ENCODE measurements at regions not wholly inside any gene's neighbourhood (a gene's known extent, or its start where the extent isn't known, plus 50 kb on each side); places are given as distances from the start of the nearest gene placed in this dataset.

DNA sequence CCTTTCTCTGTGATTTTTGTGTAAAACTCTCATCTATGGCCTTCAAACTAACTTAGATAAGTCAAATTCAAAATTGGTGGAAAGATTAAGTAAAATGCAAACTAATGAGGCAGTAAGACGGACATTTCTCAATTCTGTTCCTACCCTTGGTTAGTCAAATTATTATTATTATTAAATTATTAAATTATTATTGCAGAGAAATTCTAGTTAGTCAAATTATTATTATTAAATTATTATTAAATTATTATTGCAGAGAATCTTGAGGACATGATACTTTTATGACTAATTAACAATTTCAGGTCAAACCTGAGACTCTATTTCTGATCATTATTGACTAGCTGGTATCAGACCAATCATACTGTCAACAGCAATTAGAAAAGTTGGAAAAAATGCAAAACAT, 845.0 kb upstream of the NECTIN3 start:
- no peak for DNase-seq (ENCODE audit: low read depth, low spot score)

DNA sequence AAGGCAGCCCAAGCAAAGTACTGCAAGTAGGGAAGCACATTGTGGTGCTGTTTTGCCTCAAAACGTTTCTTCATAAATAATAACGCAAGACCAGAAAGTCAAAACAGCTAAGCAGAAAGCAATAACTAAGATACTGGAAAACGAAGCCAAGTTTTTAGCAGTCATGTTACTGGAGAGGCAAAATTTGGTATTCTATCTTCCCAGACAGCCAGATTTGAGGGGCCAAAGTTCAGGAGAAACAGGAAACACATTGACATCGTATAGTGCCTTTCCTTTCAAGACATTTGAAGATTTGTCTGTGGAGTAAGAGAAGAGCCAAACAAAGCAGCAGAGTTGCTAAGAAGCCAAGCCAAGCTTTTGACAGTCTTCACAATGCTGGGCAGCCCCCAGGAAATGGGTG, 843.6 kb upstream of the NECTIN3 start:
- DNase-seq (ENCODE audit: low read depth, low spot score) = no peak

DNA sequence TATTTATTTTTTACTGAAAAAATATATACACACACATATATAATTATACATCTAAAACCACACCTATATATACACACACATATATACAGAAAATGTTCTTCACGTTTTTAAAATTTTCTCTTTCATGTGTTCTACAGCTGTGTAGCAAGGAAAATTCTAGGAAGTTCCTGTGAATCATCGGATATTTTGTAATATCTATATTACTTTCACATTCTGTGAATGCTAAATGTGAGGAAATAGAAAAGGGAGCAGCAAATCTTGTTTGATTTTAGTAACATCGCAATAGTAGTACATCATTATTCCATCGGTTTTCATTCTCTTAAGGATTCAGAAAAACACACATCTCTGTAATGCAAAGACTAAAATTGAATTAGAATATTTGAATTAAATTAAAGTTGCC, 836.8 kb upstream of the NECTIN3 start:
- no peak for DNase-seq (ENCODE audit: low read depth, low spot score)

DNA sequence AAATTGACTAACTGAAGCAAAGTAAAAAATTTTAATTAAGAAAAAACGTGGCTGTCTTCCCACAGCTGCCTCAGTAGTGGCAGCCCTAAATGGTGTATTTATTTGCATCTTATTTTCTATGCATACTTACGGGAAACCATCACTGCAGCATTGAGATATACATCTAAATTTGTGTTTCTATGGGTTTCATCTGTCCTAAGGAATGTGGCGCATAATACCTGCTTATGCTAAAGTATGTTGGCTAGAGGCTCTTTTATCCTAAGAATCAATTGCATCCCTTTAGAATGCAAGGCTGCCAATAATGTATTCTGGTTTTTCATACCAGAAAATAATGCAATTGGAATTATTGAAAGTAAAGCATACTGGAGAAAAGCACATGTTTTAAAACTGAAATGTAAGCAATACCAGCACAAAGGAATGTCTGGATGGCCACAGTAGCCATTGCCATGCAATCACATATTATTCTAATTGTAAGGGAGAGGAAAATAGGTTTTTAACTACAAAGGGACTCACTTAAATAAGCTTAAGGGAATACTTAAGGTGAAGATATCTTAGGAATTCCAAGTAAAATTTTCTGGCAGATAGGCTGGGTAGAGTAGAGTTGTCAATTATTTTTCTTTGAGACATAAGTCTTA, 834.5 kb upstream of the NECTIN3 start:
- no peak for DNase-seq (ENCODE audit: low read depth, low spot score)

DNA sequence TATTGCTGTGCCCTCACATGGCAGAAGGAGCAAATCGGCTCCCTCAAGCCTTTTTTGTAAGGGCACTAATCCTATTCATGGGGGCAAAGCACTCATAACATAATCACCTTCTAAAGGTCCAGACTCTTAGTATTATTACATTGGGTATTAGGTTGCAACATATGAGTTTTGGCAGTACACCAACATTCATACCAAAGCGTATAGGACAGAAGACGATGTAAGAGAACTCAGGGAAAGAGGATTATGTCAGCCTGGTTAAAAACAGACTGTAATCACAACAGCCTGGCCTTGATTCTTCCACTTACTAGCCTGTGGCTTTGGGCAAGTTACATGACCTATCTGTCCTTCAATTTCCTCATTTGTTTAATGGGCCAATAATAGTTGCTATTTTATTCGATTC, 828.5 kb upstream of the NECTIN3 start:
- peak; percentile 6 for DNase-seq (ENCODE audit: low read depth, low spot score)

DNA sequence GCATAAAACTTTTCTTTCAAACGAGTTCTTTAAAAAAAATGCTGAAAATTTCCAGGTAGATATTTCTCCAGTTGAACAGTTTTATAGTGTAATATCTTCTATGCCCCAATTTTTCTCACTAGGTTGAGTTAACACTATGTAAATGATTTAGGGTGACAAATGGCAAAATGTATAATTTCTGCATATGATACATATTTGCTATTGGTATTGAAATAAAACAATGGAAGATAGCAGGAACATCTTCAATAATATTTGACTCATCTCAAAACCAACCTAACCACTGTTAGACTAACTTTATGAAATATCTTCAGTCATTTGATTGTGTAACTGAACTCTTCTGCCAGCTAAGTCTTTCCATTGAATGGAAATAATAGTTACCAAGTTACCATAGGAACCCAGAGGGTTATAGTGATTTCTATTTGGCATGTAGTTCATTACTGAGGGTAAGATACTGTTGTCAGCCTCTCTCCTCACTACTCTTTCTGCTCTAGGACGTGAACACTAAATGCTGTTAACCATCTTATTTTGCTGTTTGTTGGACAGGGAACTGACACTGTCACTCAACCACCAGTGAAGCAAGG, 824.7 kb upstream of the NECTIN3 start:
- DNase-seq (ENCODE audit: low read depth, low spot score) = no peak

DNA sequence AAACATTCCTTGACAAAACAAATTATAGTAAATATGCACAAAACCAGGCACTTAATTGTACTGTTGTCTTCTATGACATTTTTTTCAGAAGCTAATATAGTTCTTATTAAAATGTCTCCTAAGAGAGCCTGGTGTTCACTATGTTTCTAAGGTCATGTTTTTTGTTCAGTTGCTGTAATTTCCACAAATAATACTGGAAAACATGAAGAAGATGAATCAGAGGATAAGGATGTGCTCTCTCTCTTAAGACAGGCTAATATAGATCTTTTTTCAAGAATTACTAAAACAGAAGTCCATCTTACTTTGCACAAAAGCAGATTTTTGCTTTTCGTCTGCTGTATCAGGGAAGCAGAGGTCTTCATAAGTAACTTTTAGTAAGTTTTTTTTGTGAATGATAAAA, 823.0 kb upstream of the NECTIN3 start:
- DNase-seq (ENCODE audit: low read depth, low spot score) = peak; percentile 12

DNA sequence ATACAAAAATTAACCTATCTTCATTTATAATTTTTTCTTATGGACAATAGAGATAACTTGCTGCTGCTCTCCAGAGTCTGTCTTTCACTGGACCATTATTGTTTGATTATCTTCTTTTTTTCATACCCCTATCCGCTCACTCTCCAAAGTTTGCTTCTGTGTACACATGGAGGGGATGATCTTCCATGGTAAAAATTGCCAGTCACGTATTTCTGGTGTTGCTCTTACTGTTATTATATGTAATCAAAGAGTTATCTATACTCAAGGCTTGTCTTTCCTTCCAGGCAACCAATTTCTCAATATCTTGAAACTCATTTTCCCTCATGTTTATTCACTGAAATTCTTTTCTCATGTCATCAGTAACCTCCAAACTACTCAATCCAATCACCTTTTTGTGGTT, 817.8 kb upstream of the NECTIN3 start:
- DNase-seq (ENCODE audit: low read depth, low spot score) = no peak

DNA sequence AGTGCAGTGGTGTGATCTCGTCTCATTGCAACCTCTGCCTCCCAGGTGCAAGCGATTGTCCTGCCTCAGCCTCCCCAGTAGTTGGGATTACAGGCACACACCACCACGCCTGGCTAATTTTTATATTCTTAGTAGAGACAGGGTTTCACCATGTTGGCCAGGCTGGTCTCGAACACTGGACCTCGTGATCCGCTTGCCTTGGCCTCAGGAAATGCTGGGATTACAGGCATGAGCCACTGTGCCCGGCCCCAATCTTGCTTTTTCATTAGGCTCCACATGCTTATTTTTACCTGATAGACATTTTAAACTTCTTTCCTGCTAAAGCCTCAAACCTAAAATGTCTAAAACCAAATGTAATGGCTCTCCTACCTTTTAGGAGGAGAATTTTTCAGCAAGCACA, 817.0 kb upstream of the NECTIN3 start:
- DNase-seq (ENCODE audit: low read depth, low spot score) = no peak

DNA sequence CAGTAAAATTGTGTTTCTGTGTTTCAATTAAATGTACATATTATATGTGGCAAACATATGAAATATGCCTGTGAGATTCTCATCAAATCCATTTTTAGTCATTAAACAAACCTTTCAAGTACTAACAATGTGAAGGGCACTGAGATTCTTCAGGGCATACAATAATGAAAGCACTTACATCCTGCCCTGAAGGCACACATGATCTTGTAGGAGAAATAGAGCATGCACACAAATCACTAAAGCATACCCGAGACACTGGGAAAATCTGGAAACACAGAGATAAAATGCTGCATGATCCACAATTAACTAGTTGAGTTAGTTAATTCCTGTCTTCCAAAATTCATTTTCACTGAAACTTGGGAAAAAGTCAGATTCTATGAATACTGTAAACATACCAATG, 810.5 kb upstream of the NECTIN3 start:
- no peak for DNase-seq (ENCODE audit: low read depth, low spot score)

DNA sequence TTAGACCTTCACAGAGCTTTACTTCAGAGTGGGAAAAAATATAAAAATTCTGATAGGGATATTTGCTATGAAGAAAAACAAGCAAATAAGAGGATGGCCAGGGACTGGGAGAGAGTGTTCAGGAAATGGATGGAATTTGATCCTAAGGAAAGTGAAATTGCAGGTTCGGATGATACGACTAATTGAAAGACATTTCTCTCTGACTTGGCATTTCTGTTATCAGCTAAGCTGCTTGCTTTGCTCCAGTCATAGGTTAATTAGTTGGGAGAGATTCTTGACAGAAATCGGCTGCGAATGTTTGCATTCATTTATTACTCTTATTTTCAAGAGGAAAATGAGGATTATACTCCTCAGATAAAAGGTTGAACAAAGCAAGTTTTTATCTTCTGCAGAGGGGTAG, 808.7 kb upstream of the NECTIN3 start:
- no peak for DNase-seq (ENCODE audit: low read depth, low spot score)

DNA sequence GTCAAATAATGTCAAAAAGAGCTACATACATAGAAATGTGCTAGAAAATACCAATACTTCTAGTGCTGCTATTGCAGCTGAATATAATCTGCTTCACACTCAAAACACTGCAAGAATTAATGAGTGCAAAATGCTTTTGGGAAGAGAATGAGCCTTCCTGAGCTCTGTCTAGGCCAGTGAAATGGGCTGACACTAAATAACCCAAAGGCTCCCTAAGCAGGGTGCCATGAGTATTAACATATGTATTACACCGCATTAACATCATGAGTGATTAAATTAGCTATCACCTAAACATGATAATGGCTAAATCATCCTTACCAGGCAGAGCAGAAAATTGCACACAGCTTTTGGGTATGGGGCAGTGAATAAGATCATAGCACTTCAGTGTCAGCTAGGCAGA, 806.3 kb upstream of the NECTIN3 start:
- DNase-seq (ENCODE audit: low read depth, low spot score) = no peak

DNA sequence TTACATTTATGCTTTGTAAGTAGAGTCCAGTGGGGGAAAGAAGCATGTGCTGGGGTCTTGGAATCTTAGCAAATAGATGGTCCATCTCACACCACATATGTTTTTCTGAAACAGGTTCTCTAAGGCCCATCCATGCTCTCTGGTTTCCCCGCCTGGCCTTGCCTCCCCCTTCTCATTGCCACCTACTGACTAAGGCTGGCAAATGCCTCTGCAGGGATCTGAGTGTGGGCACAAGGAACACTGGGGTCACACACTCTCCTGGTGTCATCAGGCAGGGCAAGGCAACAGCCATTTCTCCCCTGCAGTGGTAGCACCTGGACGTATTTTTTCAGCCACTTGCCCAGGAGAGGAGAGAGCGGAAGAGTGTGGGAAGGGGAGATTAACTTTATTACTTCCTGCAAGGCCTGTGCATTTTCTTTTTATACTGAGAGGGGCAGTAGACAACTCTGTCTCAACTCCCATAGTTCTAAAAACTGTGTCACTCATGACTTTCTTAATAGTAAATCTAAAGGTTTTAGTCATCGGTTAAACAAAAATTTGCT, 804.2 kb upstream of the NECTIN3 start:
- no peak for DNase-seq (ENCODE audit: low read depth, low spot score)

DNA sequence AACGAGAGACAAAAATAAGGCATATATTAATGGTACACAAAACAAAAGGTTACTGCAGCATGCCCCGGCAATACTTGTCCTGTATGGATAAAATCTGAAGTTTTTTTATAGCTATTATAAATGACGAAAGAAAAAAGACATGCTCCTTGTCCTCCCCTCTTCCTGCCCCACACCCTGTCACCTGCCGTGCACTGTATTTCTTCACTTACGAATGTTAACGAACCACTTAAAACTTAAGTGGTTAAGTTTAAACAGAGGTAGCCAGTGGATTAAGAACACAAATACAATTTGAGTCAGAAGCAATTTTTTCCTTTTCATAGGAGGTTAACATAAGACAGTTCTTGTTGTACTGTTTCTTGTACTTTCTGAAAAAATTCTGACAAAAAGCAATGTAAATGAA, 799.1 kb upstream of the NECTIN3 start:
- DNase-seq (ENCODE audit: low read depth, low spot score) = no peak

DNA sequence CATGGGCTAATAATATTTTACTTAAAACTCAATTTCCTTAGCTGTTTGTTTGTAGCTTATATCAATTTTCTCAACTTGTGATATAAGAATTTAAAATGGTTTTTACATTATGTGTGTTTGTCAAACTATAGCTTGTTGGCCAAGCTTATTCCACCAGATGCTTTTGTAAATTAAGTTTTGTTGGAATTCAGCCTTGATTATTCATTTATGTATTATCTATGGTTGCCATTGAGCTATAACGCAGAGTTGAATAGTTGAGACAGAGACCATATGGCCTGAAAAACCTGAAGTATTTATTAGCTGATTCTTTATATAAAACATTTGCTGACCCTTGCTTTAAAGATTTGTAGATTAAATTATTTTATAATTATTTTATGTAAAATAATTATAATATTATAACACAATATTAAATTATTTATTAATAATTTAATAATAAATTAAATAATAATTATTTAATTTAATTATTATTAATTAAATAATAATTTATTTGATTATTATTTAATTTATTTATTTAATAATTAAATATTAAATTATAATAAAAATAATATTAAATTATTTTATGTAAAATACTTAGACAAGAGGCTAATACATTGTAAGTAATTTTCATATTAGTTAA, 779.6 kb upstream of the NECTIN3 start:
- DNase-seq (ENCODE audit: low read depth, low spot score) = no peak

DNA sequence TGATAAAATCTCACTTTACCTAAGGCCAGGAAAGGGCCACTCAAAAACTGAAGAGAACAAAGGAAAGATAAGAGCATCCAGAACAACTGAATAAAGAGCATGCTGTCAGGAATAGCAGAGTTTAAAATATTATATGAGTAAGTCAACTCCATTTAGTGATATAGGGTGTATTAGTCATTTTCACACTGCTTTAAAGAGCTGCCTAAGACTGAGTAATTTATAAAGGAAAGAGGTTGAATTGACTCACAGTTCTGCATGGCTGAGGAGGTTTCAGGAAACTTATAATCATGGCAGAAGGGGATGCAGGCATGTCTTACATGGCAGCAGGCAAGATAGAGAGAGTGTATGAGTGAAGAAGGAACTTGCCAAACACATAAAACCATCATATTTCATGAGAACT, 778.0 kb upstream of the NECTIN3 start:
- DNase-seq (ENCODE audit: low read depth, low spot score) = no peak

DNA sequence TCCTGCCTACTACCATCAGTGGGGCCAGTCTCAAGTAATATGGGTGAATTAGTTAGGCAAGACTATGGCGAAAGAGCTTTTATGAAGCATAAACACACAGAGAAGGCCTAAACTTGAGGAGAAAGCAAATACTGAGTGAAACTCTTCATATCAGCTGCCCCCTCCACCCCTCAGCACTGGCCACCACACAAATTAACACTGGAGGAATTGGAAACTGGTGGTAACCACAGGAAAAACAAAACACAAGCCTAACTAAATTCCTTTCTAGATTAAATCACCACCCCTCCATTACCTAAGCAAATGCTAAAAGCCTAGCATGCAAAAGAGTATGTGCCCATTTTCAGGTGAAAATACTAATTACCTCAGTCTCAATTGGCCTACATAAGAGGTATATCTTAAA, 774.7 kb upstream of the NECTIN3 start:
- DNase-seq (ENCODE audit: low read depth, low spot score) = no peak

DNA sequence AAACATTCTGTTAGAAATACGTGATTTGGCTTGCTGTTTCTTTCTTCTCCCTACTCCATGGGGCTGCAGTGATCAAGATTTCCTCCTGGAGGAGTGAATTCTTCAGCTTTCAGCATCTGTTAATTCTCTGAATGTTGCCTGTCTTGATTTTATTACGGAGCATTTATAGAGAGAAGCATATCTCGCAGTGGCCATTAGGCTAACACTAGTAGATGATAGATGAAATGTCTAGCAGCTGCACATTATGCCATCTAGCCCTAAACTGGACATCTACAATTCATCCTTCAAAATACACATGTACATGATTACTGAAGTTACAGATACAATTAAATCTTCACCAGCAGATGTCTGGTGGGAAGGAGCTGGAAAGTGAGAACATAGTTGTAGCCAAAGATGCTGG, 769.8 kb upstream of the NECTIN3 start:
- no peak for DNase-seq (ENCODE audit: low read depth, low spot score)

DNA sequence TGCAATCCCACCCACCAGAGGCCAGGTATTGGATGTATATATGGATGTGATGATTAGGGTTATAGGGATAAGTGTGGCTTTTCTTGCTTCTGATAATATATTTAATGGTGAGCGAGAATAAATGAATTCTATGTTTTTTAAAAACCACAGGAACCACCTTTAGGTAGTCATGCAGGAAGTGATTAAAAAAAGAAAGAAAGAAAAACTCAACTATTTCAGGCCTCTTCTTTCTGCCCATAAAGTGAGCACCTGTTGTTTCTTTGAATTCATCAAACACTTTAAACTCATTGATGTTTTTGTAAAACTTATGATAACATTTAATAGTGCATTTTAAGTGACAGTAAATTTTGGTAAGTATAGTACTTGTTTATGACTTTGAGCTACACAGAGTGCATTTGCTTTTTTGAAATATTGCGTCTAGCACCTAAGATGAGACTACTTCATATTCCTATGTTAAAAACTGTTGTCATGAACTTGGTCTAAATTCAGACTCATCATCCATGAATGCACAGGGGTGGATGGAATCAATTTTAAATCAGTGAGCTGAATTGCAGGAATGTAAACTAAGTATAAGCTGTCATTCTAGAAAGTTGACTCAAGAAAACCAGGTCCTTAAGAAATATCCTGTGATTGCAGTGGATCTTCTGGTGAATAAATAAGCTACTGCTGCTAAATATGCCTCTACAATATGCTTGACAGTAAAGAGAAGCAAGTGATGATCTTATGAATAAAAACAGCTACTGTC, 764.4 kb upstream of the NECTIN3 start:
- no peak for DNase-seq (ENCODE audit: low read depth, low spot score)

DNA sequence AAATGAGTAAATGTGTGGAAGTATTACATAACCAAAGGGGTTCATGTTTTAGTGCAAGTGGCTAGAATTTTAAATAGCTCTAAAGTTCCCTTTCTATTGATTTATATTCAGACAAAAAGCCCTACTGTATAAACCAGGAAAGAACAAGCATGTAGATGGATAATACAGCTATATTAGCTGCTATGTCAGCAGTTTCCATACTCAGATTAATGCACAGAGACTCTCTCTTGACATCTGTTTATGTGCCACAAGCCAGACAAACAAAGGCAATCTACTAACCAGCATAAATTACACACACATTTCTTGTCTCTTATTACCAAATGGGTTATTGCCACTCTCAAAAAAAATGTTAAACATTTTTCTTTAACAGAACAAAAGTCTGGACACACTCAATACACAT, 760.1 kb upstream of the NECTIN3 start:
- no peak for DNase-seq (ENCODE audit: low read depth, low spot score)

DNA sequence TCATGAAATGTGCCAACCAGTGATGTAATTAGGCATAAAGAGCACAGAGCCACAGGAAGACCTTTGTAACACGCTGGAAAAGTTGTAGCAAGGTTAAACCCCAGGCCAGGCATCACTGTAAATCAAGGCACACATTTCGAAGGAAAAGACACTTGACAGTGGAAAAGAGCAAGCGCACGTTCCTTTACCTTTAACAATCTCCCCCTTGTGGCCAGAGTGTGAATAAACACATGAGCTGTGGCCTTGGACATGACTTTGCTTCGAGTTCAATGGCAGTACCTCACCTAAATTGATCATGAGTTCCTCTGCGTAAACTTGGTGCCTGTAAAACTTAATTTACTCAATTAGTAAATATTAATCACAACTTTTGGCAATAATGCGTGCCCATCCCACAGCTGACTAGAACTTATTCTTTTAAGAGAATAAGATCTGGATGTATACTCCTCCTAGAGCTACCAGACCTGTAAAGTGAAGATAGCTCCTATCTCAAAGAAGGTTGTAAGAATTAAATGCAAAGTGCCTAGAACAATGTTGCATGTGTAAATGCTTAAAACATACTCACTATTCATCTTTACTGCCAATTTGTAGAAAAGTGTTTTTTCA, 757.0 kb upstream of the NECTIN3 start:
- peak; percentile 2 for DNase-seq (ENCODE audit: low read depth, low spot score)

DNA sequence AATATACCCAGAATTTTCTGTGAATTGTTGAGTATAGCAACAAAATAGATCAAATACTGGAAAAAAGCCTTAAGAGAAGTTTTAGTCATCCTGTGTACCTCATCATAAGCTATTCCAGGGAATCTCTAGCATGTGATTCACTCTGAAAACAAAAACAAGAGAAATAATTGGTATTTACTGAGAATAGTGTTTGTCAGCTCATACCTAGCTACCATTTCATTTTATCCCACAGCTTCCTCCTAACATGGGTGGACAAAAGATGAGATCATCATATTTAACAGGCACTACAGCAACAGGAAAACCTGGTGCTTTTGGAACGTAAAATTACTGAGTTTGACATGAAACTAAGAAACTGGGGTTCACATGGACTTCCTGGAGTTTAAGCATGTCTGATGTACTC, 753.5 kb upstream of the NECTIN3 start:
- no peak for DNase-seq (ENCODE audit: low read depth, low spot score)
